ENCODE measurements at regions not wholly inside any gene's neighbourhood (a gene's known extent, or its start where the extent isn't known, plus 50 kb on each side); places are given as distances from the start of the nearest gene placed in this dataset.

GRCh38 chr4:106451091-106451490, 82.5 kb upstream of the GIMD1 start:
- Mint-ChIP-seq H3K4me3 (no peak overlapping the region), H3K36me3 (no peaks in the 10 kb centered on the region), H3K4me1 (no peaks in the 10 kb centered on the region), H3K27me3 (no peaks in the 10 kb centered on the region), H3K27ac (no peak overlapping the region), H3K9me3 (peaks cover 3% of the 10 kb centered on the region)
- ATAC-seq: no peak

- peaks cover 6% of the 10 kb centered on the region for H3K9me3 Mint-ChIP-seq
- H3K36me3 Mint-ChIP-seq: no peaks in the 10 kb centered on the region
- ATAC-seq: no peak
- no peak overlapping the region for H3K27ac Mint-ChIP-seq
- H3K4me1 Mint-ChIP-seq: no peaks in the 10 kb centered on the region
- H3K4me3 Mint-ChIP-seq: no peak overlapping the region
- H3K27me3 Mint-ChIP-seq: no peaks in the 10 kb centered on the region
These were observed 81.7 kb upstream of the GIMD1 start for GRCh38 chr4:106450249-106450648.

GRCh38 chr4:106444557-106444956, 76.0 kb upstream of the GIMD1 start:
- Mint-ChIP-seq H3K4me3 (no peak overlapping the region), H3K36me3 (no peaks in the 10 kb centered on the region), H3K27ac (no peak overlapping the region), H3K4me1 (no peaks in the 10 kb centered on the region), H3K9me3 (peaks cover 6% of the 10 kb centered on the region), H3K27me3 (no peaks in the 10 kb centered on the region)
- no peak for ATAC-seq

GRCh38 chr4:106430797-106431196, 62.2 kb upstream of the GIMD1 start:
- no peak overlapping the region for H3K27ac Mint-ChIP-seq
- ATAC-seq: no peak
- no peaks in the 10 kb centered on the region for H3K36me3 Mint-ChIP-seq
- H3K9me3 Mint-ChIP-seq: peaks cover 5% of the 10 kb centered on the region
- H3K27me3 Mint-ChIP-seq: no peaks in the 10 kb centered on the region
- H3K4me1 Mint-ChIP-seq: no peaks in the 10 kb centered on the region
- no peak overlapping the region for H3K4me3 Mint-ChIP-seq

- H3K27ac Mint-ChIP-seq: no peak overlapping the region
- no peaks in the 10 kb centered on the region for H3K36me3 Mint-ChIP-seq
- no peak overlapping the region for H3K4me3 Mint-ChIP-seq
- ATAC-seq: no peak
- H3K4me1 Mint-ChIP-seq: no peaks in the 10 kb centered on the region
- H3K27me3 Mint-ChIP-seq: no peaks in the 10 kb centered on the region
- peaks cover 5% of the 10 kb centered on the region for H3K9me3 Mint-ChIP-seq
These were observed 61.3 kb upstream of the GIMD1 start for GRCh38 chr4:106429885-106430284.

- Mint-ChIP-seq H3K27ac (no peak overlapping the region), H3K4me1 (no peaks in the 10 kb centered on the region), H3K36me3 (no peaks in the 10 kb centered on the region), H3K9me3 (no peaks in the 10 kb centered on the region), H3K27me3 (no peaks in the 10 kb centered on the region), H3K4me3 (no peak overlapping the region)
- ATAC-seq: no peak
These were observed 57.5 kb upstream of the GIMD1 start for GRCh38 chr4:106426069-106426468.

- no peaks in the 10 kb centered on the region for H3K36me3 Mint-ChIP-seq
- no peaks in the 10 kb centered on the region for H3K4me1 Mint-ChIP-seq
- no peak for ATAC-seq
- no peaks in the 10 kb centered on the region for H3K9me3 Mint-ChIP-seq
- no peaks in the 10 kb centered on the region for H3K27me3 Mint-ChIP-seq
- no peak overlapping the region for H3K27ac Mint-ChIP-seq
- no peak overlapping the region for H3K4me3 Mint-ChIP-seq
These were observed 57.0 kb upstream of the GIMD1 start for GRCh38 chr4:106425576-106425975.

- Mint-ChIP-seq H3K27ac (no peak overlapping the region), H3K27me3 (no peaks in the 10 kb centered on the region), H3K36me3 (no peaks in the 10 kb centered on the region), H3K4me3 (no peak overlapping the region), H3K9me3 (no peaks in the 10 kb centered on the region), H3K4me1 (no peaks in the 10 kb centered on the region)
- peak; percentile 13 for ATAC-seq
These were observed 55.8 kb upstream of the GIMD1 start for GRCh38 chr4:106424426-106424825.

GRCh38 chr4:106423791-106424190, 55.2 kb upstream of the GIMD1 start:
- Mint-ChIP-seq H3K27ac (no peak overlapping the region), H3K9me3 (no peaks in the 10 kb centered on the region), H3K36me3 (no peaks in the 10 kb centered on the region), H3K4me1 (no peaks in the 10 kb centered on the region), H3K4me3 (no peak overlapping the region), H3K27me3 (no peaks in the 10 kb centered on the region)
- no peak for ATAC-seq

GRCh38 chr4:106422766-106423165, 54.2 kb upstream of the GIMD1 start:
- no peak for ATAC-seq
- no peaks in the 10 kb centered on the region for H3K27me3 Mint-ChIP-seq
- no peak overlapping the region for H3K4me3 Mint-ChIP-seq
- no peak overlapping the region for H3K27ac Mint-ChIP-seq
- no peaks in the 10 kb centered on the region for H3K9me3 Mint-ChIP-seq
- no peaks in the 10 kb centered on the region for H3K4me1 Mint-ChIP-seq
- H3K36me3 Mint-ChIP-seq: no peaks in the 10 kb centered on the region

- Mint-ChIP-seq H3K27ac (no peak overlapping the region), H3K27me3 (no peaks in the 10 kb centered on the region), H3K4me1 (no peaks in the 10 kb centered on the region), H3K9me3 (no peaks in the 10 kb centered on the region), H3K36me3 (no peaks in the 10 kb centered on the region), H3K4me3 (no peak overlapping the region)
- no peak for ATAC-seq
These were observed 53.1 kb upstream of the GIMD1 start for GRCh38 chr4:106421441-106422296.

GRCh38 chr4:106418444-106418843, 49.9 kb upstream of the GIMD1 start:
- H3K9me3 Mint-ChIP-seq: no peaks in the 10 kb centered on the region
- H3K4me1 Mint-ChIP-seq: no peaks in the 10 kb centered on the region
- no peak for ATAC-seq

More at GRCh38 chr4:106418444-106418843, 49.9 kb upstream of the GIMD1 start:
- Mint-ChIP-seq H3K27ac (no peak overlapping the region), H3K36me3 (no peaks in the 10 kb centered on the region), H3K4me3 (no peak overlapping the region), H3K27me3 (no peaks in the 10 kb centered on the region)
